GM18502 (cell line): ENCODE measurements at regions not wholly inside any gene's neighbourhood (a gene's known extent, or its start where the extent isn't known, plus 50 kb on each side); places are given as distances from the start of the nearest gene placed in this dataset.
"Not testable (repeated sequence)": the region's sequence is repeated elsewhere in the genome, so short reads cannot be mapped to it uniquely, and the experiment has no call there.

Source experiments
- ATAC-seq: cut with Tn5 transposase; IDR thresholded peaks from one replicate; pipeline ENCODE4 v1.9.1; 2021; ENCODE audit warnings: mild to moderate bottlenecking; ENCODE audit not compliant: unreplicated experiment, poor library complexity

DNA sequence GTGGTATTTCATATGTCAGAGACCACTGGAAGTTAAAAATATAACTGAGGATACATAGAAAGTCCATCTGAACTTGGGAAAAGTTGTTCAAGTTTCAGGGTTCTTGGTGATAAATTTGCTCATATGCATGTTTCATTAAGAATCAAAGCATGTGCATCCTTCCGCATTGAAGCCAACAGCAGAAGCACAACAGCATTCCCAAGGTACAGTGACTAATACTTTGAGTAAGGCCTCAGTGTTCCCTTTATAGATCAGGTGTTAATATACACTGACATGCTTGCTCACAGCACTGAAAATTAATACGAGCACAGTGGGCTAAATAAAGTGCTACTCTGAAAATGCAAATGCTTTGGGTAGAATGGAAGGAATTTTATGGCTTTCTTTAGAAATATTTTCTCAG lies 691.1 kb downstream of the METTL15 start:
- no peak for ATAC-seq

DNA sequence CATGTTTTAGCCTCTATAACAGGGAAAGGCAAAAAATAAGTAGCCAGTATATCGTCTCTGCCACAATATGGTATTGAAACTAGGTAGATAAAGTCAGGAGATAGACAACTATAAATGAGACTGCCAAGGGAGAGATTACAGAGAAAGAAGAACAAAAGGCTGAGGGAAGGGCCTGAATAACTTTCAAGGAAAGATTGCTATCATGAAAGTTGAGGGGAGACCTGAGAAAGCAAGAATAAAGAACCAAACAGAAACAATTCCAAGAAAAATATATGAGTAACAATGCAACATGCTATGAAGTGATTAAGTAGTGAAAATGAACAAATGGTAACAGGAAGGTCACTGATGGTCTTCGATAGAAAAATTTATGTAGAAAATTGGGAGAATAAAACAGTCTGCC lies 690.1 kb downstream of the METTL15 start:
- ATAC-seq, result no peak

GRCh38 chr11:28797536-28797935 lies 689.3 kb downstream of the METTL15 start:
- no peak for ATAC-seq

- no peak for ATAC-seq
Observed at GRCh38 chr11:28794405-28794804, 686.2 kb downstream of the METTL15 start.

DNA sequence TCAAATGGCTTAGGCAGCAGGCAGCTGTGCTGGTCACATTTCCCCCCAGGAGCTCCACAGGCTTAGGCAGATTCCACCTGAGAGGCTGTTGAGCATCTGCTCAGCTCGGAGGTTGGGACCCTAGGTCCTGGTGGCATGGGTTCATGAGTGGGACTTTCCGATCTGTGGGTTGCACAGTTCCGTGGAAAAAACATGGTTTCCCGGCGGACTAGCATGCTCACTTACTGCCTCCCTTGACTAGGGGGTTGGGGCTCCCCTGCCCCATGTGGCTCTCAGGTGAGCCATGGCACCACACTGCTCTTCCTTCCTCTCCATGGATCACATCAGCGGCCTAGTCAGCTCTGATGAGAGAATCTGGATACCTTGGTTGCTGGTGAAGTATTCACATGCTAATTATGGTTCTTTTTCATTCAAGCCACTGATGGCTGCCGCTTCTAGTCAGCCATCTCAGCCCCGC lies 685.1 kb downstream of the METTL15 start:
- no peak for ATAC-seq

- ATAC-seq, result no peak
Observed at GRCh38 chr11:28792856-28793255, 684.7 kb downstream of the METTL15 start.

DNA sequence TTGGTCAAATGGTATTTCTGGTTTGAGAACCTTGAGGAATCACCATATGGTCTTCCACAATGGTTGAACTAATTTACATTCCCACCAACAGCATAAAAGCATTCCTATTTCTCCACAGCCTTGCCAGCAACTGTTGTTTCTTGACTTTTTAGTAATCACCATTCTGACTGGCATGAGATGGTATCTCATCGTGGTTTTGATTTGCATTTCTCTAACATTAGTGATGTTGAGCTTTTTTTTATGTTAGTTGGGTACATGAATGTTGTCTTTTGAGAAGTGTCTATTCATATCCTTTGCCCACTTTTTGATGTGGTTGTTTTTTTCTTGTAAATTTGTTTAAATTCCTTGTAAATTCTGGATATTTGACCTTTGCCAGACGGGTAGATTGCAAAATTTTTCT lies 679.7 kb downstream of the METTL15 start:
- ATAC-seq, result not testable (repeated sequence)

GRCh38 chr11:28777126-28777525 lies 668.9 kb downstream of the METTL15 start:
- ATAC-seq, result no peak

DNA sequence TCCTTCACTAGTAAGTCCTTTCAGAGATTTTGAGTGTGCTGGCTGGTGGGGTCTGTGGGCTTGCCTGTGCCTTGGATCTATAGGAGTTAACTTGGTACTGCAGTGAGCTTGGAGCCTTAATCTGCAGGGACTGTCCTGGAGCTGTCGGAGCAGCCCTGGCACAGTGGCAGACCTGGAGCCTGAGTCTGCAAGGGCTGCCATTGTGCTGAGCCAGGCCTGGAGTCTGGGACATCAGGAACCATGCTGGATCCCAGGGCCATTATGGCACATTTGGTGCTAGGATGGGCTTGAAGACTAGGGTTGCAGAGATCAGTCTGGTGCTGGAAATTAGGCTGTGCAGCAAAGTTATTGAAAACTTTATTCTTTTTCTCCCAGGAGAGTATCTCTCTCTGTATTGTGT lies 665.4 kb downstream of the METTL15 start:
- no peak for ATAC-seq

GRCh38 chr11:28770806-28771205 lies 662.6 kb downstream of the METTL15 start:
- no peak for ATAC-seq

DNA sequence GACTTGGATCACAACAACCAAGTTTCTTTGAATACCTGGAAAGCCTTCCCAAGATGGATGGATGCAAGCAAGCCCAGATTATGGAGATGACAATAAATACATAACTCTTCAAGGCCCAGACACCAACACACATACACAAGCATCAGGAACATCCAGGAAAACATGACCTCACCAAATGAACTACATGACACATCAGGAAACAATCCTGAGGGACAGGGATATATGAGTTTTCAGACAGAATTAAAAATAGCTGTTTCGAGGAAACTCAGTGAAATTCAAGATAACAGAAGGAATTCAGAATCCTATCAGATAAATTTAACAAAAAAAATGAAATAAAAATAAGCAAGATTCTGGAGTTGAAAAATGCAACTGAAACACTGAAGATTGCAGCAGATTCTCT lies 659.4 kb downstream of the METTL15 start:
- ATAC-seq, result no peak

- ATAC-seq, result no peak
Observed at GRCh38 chr11:28763876-28764275, 655.7 kb downstream of the METTL15 start.

GRCh38 chr11:28763151-28763550 lies 655.0 kb downstream of the METTL15 start:
- ATAC-seq, result no peak

DNA sequence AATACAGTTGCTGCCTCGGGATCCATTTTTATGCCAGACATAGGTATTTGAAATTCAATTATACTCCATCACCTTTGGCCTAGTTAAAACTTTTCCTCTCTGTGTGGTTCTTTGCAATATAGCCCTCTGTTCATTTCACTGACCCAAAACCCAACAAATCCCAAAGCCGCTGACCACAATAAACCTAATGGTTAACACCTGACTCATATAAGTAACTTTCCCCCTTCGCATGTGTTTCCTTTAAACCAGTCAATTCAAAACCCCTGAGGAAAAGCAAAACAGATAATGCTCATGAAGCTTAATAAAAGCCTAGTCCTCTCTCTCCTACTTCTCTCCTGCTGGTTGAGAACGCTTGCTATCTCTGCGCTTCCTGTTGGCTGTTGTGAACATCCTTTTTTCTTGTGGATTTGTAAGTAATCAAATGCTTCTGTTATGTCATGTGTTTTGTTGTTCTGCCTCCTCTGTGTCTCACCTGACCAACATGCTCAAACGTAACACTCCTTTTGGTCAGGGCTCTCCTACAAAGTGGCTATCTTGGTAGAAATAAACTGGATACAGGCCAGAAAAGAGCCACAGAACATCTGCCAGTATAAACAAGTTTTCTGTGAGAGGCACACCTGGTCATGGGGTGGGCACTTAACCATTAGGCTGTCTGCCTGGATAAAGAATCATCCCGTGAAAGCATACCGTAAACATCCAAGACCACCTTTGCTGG lies 652.6 kb downstream of the METTL15 start:
- no peak for ATAC-seq

DNA sequence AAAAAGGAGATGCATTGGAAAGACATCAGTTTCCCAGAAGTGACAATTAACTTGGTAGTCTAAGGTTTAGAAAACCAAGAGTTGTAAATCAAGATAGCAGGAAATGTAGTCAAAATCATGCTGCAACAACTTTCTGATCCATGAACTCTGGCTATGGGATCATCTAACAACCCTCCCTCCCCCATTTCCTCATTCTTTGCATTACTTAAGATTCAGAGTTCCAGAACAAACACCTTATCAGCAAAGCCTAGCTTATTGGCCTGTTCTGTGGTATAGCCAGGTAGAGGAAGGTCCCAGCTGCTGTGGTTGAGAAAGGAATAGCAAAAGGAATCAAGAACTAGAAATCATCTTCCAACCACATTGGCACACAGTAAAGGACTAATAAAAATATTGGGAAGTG lies 651.1 kb downstream of the METTL15 start:
- no peak for ATAC-seq

GRCh38 chr11:28757725-28758515 lies 649.7 kb downstream of the METTL15 start:
- ATAC-seq, result no peak

GRCh38 chr11:28756977-28757376 lies 648.8 kb downstream of the METTL15 start:
- no peak for ATAC-seq

GRCh38 chr11:28743061-28743550 lies 634.9 kb downstream of the METTL15 start:
- no peak for ATAC-seq

GRCh38 chr11:28739489-28740280 lies 631.5 kb downstream of the METTL15 start:
- ATAC-seq, result no peak

GRCh38 chr11:28738549-28738948 lies 630.4 kb downstream of the METTL15 start:
- ATAC-seq, result no peak

DNA sequence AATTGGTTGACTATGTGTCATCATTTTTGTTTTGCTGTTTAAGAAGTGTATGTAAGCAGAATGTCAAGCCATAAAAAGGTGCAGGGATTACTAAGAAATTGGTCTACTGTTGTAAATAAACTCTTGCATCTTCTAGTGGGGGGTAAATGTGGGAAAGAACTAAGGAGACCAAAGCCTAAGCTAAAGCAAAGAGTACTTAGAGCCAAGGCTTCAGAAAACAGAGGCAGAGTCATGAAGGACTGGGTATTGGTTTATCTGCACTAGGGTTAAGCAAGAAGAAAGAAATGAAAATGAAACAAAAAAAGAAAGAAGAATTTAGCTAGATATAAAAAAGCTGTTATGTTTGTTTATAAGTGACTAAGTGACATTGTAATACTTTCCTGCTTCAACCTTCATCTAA lies 628.1 kb downstream of the METTL15 start:
- no peak for ATAC-seq
